HG03565 (cell line): ENCODE measurements at regions not wholly inside any gene's neighbourhood (a gene's known extent, or its start where the extent isn't known, plus 50 kb on each side); places are given as distances from the start of the nearest gene placed in this dataset.

Experiments
- ATAC-seq: cut with Tn5 transposase; IDR thresholded peaks from one replicate; pipeline ENCODE4 v1.9.1; 2021; ENCODE audit warnings: mild to moderate bottlenecking, moderate library complexity; ENCODE audit not compliant: unreplicated experiment

GRCh38 chr10:10870523-10871241 lies 147.0 kb upstream of the CELF2 start:
- ATAC-seq, result peak; percentile 33

GRCh38 chr10:10871352-10871751 lies 146.3 kb upstream of the CELF2 start:
- ATAC-seq, result no peak

GRCh38 chr10:10872035-10872673 lies 145.5 kb upstream of the CELF2 start:
- ATAC-seq, result no peak

GRCh38 chr10:10872764-10873163 lies 144.9 kb upstream of the CELF2 start:
- no peak for ATAC-seq

- ATAC-seq, result no peak
These were observed 144.4 kb upstream of the CELF2 start for GRCh38 chr10:10873289-10873688.

GRCh38 chr10:10873915-10874314 lies 143.8 kb upstream of the CELF2 start:
- ATAC-seq, result no peak

GRCh38 chr10:10878963-10879362 lies 138.7 kb upstream of the CELF2 start:
- no peak for ATAC-seq

GRCh38 chr10:10881117-10881813 lies 136.4 kb upstream of the CELF2 start:
- ATAC-seq, result no peak

- no peak for ATAC-seq
These were observed 133.9 kb upstream of the CELF2 start for GRCh38 chr10:10883737-10884136.

GRCh38 chr10:10886861-10887531 lies 130.7 kb upstream of the CELF2 start:
- ATAC-seq, result no peak

- ATAC-seq, result no peak
These were observed 126.3 kb upstream of the CELF2 start for GRCh38 chr10:10891124-10892082.

GRCh38 chr10:10892290-10892875 lies 125.3 kb upstream of the CELF2 start:
- no peak for ATAC-seq

- no peak for ATAC-seq
These were observed 120.3 kb upstream of the CELF2 start for GRCh38 chr10:10897400-10897799.

GRCh38 chr10:10901906-10902305 lies 115.8 kb upstream of the CELF2 start:
- ATAC-seq, result no peak

GRCh38 chr10:10902951-10903350 lies 114.7 kb upstream of the CELF2 start:
- ATAC-seq, result no peak

- no peak for ATAC-seq
These were observed 114.1 kb upstream of the CELF2 start for GRCh38 chr10:10903620-10904019.

GRCh38 chr10:10910634-10911033 lies 107.0 kb upstream of the CELF2 start:
- ATAC-seq, result no peak

- no peak for ATAC-seq
These were observed 106.6 kb upstream of the CELF2 start for GRCh38 chr10:10911035-10911434.

GRCh38 chr10:10911471-10911921 lies 106.2 kb upstream of the CELF2 start:
- ATAC-seq, result no peak

- no peak for ATAC-seq
These were observed 103.5 kb upstream of the CELF2 start for GRCh38 chr10:10914144-10914543.
